ENCODE measurements at regions not wholly inside any gene's neighbourhood (a gene's known extent, or its start where the extent isn't known, plus 50 kb on each side); places are given as distances from the start of the nearest gene placed in this dataset.
"Not testable (repeated sequence)": the region's sequence is repeated elsewhere in the genome, so short reads cannot be mapped to it uniquely, and the experiment has no call there.

DNA sequence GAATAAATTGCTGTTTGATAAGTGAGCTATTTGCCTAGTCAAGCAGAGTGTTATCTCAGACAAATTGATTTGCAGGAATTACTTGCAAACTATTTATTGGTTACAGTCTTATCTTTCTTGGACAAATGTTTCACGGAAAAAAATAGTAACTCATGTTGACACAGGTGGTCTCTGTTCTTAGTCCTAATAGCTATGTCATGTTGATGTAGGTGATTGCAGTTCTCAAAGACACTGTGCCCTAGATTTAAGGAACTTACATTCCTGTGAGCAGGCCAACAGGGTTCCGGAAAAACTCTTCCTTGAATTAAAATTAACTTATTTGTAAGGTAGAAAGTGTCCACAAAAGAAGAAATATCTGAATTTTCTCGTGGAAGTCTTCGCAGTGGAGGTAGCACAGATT lies 109.6 kb upstream of the SLCO6A1 start:
- in situ Hi-C loops (cut with HindIII; ENCODE audit: low sequenced_read_pairs): no loop called here
- DNase-seq (ENCODE audit: low spot score): no peak

DNA sequence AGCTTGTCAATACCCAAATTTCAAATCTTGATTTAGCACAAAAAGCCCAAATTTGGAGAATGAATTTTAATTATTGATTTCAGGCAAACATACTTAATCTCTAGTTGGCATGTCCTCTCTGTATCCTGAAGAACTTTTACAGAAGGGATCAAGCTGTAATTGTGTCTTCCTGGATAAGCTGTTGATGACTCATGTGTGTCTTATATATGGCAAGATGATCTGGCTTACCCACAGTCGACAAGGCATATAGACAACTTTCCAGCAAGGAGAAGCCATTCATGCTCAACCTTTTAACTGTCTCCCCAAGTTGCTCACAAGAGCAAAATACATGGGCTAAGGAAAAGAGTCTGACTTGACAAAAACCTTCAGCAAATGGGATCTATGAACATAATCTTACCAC lies 112.5 kb upstream of the SLCO6A1 start:
- DNase-seq (ENCODE audit: low spot score): no peak
- in situ Hi-C loops (cut with HindIII; ENCODE audit: low sequenced_read_pairs): no loop called here

DNA sequence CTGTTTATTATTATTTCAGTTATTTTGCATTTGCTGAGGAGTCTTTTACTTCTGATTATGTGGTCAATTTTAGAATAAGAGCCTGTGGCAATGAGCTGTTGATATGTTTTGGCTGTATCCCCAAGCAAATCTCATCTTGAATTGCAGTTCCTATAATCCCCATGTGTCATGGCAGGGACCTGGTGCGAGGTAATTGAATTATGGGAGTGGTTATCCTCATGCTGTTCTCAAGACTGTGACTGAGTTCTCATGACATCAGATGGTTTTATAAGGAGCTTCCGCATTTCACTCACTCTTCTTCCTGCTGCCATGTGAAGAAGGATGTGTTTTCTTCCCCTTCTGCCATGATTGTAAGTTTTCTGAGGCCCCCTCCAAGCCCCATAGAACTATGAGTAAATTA lies 114.9 kb upstream of the SLCO6A1 start:
- in situ Hi-C loops (cut with HindIII; ENCODE audit: low sequenced_read_pairs): no loop called here
- DNase-seq (ENCODE audit: low spot score): no peak

DNA sequence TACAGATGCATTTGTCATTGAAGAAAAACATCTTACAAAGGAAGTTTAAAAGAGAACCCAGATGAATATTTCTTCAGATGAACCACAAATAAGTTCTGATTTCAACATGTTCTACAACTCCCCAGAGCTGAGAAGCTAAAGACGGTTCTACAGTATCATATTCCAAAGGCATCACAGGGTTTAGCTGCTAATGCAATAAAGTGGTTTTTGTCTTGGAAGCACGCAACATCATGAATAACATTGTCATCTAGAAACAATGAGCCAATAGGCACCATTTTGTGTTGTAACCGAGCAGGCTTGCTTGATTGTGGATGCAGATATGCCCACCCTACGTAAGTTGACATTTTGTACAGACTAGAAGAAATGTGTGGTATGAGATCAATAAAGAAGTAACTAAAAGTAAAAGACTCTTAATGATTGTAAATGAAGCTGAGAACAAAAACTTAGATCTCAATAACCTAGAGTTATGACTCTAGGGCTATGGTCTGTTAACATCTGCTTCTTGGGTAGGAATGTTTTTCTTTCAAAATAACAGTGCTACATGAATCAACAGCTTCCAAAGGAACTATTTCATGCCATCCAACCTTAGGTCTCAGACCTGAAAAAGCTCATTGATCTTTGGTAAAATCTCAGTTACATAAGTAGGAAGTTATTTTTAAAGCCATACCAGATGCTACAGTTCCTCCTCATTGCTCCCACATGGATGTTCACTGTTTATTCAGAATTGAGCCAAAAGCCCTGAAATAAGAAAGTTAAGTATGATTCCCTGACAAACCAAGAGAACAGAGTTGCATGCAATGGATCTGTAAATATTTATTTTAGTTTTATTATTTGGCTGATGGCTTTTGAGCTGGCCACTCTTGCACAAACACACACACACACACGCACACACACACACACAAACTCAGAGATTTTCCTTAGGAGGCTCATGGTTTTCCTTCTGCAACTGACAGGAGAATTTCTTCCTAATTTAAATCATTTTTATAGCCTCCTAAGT lies 118.7 kb upstream of the SLCO6A1 start:
- in situ Hi-C loops (cut with HindIII; ENCODE audit: low sequenced_read_pairs): no loop called here
- peak; percentile 10 for DNase-seq (ENCODE audit: low spot score)

DNA sequence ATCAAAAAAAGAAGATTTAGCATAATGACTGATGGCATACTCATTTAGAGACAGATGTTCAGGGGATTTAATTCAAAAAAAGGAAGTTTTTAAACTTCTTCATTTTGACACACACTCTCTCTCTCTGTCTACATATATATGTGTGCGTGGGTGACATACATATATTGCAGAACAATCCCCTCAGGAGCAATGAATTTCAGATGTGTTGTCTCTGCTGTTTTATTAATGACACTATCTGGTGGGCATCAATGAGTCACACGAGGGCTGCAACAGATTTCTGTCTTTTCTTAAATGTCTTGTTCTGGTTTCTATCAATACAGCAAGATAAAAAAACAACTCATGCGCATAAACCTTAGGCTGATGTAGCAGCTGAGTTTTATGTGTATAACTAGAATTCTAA lies 123.5 kb upstream of the SLCO6A1 start:
- in situ Hi-C loops (cut with HindIII; ENCODE audit: low sequenced_read_pairs): no loop called here
- DNase-seq (ENCODE audit: low spot score): no peak

DNA sequence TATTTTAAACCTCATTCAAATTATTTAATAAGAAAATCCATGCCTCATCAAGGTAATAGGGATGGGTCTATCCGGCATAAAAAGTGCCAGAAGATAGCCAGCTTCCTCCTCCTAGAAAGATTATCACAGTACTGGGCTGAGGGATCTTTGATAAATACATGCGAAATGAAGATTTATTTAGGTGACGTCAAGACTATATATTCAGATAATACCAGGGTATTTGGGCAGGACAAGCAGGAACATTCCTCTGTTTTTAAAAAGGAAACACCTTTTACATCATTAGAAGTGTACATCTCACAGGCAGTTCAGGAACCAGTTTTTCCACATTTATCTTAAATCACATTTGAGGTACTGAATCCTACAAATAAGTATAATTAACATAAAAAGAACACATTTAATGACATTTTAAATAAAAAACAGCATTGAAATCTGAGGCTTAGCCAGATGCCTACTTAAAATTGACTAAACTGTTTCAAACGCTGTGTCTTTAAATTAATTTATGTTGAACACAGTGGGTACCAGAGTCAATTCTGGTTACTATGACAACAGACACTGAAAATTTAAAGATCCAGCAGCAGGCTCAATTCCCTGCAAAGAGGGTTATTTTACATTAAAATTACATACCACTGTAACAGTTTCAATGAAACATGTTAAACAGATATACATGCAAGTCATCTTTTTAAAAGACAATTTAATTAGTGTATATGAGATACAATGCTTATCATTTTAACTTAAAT lies 124.7 kb upstream of the SLCO6A1 start:
- in situ Hi-C loops (cut with HindIII; ENCODE audit: low sequenced_read_pairs): no loop called here
- DNase-seq (ENCODE audit: low spot score): peak; percentile 21

DNA sequence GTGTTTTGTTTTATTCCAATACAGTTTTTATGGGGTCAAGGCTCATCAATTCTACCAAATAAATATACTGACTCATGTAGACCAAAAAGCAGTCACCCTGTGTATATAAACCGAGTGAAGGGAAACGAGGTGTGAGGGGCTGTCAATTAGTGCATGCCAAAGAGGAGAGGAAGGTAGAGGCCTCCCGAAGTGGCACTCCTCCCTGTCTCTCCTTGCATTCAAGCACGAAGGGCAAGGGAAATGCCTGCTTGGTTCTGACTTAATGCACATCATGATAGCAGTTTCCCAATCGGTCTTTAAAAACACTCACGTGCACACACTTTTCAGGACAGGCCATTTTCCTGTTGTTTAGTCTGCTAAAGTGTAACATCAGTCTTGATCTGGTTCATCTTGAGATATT lies 125.6 kb upstream of the SLCO6A1 start:
- in situ Hi-C loops (cut with HindIII; ENCODE audit: low sequenced_read_pairs): no loop called here
- DNase-seq (ENCODE audit: low spot score): peak; percentile 50

DNA sequence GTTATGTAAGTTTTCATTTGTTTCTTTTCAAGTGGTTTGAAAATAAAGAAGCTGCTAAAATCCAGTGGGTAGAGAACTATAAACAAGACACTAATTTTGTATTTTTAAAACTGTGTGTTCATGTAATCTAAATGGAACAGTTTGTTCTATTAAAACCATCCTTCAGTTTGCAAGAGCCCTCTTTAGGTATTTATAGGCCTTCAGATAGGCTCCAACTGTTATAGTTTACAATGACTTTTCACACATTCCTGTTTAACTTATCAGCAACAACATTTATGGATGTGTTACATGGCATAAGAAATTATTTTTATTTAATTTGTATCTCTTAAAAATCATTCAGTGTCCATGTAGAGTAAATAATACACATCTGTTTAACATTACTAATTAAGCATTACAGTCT lies 126.7 kb upstream of the SLCO6A1 start:
- peak; percentile 9 for DNase-seq (ENCODE audit: low spot score)
- in situ Hi-C loops (cut with HindIII; ENCODE audit: low sequenced_read_pairs): no loop called here

DNA sequence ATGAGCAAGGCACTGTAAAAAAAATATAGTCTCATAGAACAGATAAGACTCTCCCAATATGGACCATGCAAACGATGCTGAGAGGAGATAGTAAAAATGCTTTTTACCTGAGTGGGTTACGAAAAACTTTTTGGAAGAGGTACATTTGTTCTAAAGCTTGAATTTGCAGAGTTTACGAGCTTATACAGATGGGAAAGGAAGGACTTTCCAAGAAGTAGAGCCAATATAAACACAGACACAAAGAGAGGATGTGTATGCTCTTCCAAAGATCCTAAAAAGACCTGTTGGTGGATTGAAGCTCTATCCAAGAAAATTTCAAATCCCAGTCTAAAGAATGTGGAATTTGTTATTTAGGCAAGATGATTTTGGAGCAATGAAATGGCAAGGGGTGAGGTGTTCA lies 127.1 kb upstream of the SLCO6A1 start:
- in situ Hi-C loops (cut with HindIII; ENCODE audit: low sequenced_read_pairs): no loop called here

DNA sequence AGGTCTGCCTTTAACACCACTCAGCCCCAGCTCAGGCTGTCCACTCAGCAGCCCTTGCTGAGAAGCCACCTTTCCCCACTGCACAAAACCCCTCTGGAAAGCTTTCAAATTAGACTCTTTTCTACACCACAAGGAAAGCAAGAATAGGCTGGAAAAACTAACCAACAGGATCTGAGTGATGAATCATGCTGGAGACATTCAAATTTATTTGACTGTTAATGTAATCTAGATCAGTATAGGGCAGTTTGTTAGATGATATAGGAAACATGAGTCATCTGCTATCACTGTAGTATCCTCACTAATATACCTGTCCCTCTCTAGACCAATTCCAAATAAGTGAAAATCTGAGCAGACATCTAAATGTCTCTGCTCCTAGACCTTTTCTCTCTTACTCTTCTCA lies 127.8 kb upstream of the PAM start:
- in situ Hi-C loops (cut with HindIII; ENCODE audit: low sequenced_read_pairs): no loop called here
- DNase-seq (ENCODE audit: low spot score): no peak

More for the DNA sequence above, 127.1 kb upstream of the SLCO6A1 start:
- DNase-seq (ENCODE audit: low spot score): no peak

DNA sequence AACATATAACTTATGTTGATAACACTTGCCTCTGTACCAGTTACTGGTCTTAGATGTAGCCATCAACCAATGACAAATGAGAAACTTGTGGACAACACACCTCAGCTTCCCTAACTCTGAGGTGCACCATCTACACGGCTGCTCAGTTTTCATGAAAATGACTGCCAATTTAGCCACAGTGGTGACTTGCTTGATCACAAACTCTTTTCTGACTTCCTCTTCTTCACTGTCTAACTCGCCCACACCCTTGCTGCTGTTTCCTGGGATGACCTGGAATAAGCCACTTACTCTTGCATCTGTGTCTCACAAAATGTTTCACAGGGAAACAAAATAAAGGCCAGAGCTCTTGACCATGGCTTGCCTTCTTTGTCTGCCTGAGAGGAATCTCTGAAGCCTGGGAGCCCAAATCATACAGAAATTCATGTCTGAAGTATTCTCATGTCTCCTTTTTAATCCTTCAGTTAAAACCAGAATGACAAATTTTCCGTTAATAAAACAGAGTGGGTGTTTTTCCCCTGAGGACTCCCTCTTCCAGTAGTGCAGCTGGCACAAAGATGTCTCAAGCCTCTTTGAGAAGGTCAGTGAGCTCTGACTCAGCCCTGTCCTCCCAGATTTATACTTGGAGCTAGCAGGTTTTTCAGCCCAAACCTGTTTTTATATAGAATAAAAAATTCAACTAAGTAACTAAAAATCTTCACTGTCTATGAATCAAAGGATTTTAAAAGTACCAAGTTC lies 126.5 kb upstream of the PAM start:
- in situ Hi-C loops (cut with HindIII; ENCODE audit: low sequenced_read_pairs): no loop called here
- DNase-seq (ENCODE audit: low spot score): no peak

DNA sequence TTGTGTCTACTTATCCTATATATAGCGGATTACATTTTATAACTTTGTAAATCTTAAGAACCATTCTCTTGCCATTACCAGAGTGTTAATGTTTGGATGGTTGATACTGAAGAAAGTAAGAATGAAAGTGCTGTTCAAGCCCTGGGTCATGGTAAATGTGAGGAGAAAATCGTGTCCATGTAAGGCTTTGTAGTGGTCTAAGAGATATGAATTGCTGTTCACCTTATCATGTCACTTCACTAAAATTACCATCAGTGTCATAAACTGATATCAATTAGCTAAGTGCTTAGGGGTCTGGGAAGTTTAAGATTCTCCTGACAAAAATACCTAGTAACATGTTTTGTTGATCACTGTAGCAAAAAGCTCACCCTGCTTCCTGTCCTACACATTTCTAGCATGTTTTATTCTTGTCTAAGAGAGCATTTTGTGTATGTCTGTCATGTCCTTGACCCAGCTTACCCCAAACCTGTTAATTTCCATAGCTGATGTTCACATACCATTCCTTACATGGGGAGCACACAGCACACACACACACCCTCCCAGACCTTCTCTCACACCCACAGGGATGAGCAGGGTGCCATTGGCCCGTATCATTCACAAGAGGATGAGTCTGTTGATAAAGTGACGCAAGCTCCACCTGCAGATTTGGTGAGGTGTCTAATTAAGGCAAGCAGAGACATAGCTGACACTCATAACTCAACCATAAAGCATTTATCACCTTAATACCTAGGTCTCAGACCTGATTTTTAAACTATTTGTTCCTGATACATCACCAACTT lies 125.1 kb upstream of the PAM start:
- DNase-seq (ENCODE audit: low spot score): no peak
- in situ Hi-C loops (cut with HindIII; ENCODE audit: low sequenced_read_pairs): no loop called here

DNA sequence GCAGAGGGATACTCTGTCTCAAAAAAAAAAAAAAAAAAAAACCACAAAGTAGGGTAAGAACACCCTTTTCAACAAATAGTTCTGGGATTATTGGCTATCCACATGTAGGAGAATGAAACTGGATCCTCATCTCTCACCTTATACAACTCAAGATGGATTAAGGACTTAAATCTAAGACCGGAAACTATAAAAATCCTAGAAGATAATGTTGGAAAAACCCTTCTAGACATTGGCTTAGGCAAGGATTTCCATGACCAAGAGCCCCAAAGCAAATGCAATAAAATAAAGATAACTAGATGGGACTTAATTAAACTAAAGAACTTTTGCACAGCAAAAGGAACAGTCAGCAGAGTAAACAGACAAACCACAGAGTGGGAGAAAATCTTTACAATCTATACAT lies 119.7 kb upstream of the PAM start:
- in situ Hi-C loops (cut with HindIII; ENCODE audit: low sequenced_read_pairs); DNase-seq (ENCODE audit: low spot score): not testable (repeated sequence)

DNA sequence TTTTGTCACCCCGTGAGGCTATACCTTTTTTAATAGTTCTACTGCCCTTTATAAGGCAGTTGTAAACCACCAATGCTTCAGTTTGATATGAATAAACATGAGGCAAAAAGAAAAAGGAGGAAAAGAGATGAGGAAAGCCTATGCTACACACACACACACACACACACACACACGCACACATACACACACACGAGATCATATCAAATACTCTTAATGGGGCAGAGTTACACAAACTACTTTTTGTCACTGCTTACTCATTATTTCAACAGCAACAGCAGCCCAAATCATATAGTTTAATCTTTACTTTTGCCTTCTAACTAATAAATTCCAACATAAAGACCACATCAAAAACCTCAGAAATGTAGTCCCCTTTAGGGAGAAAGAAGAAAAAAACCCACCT lies 116.8 kb upstream of the PAM start:
- in situ Hi-C loops (cut with HindIII; ENCODE audit: low sequenced_read_pairs): no loop called here
- no peak for DNase-seq (ENCODE audit: low spot score)

DNA sequence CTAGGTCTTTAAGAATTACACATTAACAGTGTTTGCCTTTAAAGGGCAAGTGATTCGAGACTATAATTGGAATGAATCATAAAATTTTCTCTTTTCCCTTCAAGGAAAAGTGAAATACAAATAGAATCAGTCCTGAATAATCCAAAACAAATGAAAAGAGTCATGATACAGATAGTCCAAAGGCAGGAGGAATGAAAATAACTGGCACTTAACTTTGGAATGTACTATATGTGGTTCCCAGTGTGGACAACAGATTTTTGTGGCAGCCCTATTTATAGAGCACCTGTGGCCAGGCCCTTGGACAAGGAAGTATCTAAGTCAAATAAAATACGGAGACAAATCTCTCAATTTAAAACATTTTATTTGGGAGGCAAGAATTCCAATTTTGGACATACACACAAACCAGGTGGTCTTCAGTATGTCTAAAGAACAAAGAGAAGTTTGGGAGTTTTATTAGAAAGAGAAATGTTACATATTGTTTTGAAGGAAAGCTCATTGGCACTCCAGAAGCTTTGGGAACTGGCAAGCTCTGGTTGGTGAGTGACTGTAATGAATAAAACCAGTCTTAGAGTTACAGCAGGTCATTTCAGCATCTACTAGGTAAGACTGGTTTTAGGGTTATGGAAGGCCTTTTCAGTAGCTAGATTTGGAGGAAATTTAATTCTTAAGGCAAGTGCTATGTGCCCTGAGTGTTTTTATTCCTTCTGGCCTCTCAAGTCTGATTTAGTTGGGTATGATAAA lies 116.0 kb upstream of the PAM start:
- in situ Hi-C loops (cut with HindIII; ENCODE audit: low sequenced_read_pairs): no loop called here
- DNase-seq (ENCODE audit: low spot score): no peak

DNA sequence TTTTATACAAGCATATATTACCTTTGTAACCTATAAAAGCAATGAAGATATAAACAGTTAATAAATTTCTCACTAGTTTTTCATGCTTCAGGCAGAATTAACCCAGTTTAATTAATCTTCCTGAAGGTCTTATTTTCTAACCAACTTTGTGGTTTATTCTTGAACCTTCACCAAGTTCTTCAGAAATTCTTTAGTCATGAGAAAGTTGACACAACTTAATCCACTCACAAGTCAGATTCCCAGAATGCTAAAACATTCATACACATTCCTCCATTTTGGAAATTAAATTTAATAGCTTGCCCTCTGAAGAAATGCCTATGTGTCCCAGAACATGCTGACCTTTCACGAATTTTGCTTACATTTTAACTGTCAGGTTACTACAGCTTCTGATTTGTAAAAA lies 105.4 kb upstream of the PAM start:
- in situ Hi-C loops (cut with HindIII; ENCODE audit: low sequenced_read_pairs): no loop called here
- DNase-seq (ENCODE audit: low spot score): no peak

DNA sequence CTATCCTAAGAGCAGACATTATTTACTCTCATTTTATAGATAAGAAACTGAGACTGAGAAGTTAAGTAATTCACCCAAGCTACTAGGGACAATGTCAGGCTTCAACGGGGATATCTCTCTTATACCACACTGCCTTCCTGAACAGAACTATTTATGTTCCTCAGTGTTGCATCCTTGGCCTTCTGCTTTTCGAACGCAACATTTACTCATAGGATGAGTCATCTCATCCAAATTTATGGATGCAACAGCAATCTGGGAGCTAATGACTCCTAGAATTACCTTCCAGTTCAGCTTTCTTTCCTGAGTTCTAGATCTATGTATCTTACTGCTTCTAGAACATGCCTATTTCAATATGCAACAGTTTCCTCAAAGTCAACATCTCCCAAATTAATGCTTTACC lies 103.6 kb upstream of the PAM start:
- in situ Hi-C loops (cut with HindIII; ENCODE audit: low sequenced_read_pairs): no loop called here
- no peak for DNase-seq (ENCODE audit: low spot score)

DNA sequence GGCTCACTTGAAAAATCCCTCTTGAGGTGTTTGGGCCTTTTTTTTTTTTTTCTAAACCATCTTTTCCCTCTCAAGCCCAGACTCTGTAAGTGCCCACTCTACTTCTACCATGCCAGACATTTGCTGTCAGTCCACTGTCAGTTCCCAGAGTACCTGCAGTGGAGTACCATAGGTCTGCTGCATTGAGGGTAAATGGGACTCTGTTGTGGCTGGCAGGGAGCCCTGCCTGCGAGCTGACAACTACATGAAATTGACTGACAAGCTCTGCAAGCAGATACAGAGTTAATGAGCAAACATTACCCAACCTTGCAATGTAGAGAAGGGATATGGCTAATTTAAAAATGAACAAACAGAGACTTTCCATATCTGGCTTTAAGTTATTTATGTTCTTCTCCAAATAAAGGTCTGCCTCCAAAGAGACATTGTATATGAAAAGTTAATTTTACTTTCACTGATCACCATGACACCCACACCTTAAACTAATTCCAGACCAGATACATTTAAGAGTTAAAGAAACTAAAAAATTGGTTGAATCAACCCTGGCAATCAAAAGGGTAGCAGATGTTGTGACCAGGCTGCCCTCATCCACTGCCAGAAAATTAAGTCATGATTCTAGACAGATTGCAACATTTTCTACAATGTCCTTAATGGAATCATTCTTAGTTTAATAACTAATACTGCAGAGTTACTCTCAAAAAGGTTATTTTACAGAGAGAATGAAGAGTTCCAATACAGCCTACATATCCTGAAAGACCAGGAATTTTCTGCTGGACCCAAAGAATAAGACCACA lies 100.4 kb upstream of the PAM start:
- peak; percentile 88 for DNase-seq (ENCODE audit: low spot score)

More for the DNA sequence above, 100.4 kb upstream of the PAM start:
- in situ Hi-C loops (cut with HindIII; ENCODE audit: low sequenced_read_pairs): no loop called here
